T47D (cell line): ENCODE measurements at regions not wholly inside any gene's neighbourhood (a gene's known extent, or its start where the extent isn't known, plus 50 kb on each side); places are given as distances from the start of the nearest gene placed in this dataset.
"Not testable (repeated sequence)": the region's sequence is repeated elsewhere in the genome, so short reads cannot be mapped to it uniquely, and the experiment has no call there.

ENCODE experiments used
- DNase-seq, 2 experiments: peaks; one replicate each; pipeline versions ENCODE4 v3.0.0 to v3.0.0-alpha.2; 2011 to 2012; ENCODE audit warnings: low read depth in 1 of 2, low spot score in 1 of 2
- JUND ChIP-seq: IDR thresholded peaks from 2 replicates; pipeline ENCODE4 v1.6.1; 2012; ENCODE audit warnings: low read depth
- in situ Hi-C: cut with HindIII; loops from 2 replicates; pipeline ENCODE4 v1.10.0; 2016; ENCODE audit warnings: low sequenced_read_pairs, low pct_unique_long_range_greater_than_20kb

DNA sequence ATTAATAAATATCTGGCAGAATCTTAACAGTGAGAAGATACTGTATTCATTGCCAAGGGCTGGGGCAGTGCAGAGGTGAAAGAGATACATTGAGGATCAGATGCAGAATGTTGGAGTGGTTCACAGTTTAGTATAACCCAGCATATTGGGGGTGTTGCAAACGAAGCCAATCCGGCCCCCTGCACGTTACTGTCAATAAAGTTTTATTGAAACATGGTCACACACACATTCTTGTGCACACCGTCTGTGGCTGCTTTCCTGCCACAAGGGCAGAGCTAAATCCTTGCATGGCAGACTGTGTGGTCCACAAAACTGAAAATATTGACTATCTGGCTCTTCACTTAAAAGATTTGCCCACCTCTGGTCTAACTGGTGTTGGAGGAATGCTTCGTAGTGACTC, 119.7 kb downstream of the SHOX start:
- no peak for TF ChIP-seq JUND
- in situ Hi-C loops: no loop called here
- DNase-seq: no peak

DNA sequence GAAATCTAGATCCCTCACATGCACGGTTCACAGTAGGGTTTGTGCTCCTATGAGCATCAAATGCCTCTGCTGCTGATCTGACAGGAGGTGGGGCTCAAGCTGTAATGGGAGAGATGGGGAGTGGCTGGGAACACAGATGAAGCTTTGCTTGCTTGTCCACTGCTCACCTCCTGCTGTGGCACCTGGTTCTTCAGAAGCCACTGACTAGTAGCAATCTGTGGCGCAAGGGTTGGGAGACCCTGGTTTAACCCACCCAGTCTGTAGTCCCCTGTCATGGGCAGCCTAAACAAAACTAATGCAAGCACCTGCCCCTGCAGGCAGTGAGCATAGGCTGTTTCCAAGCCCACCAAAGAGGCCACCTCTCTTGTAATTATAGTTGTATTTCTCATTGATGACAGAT, 116.6 kb downstream of the SHOX start:
- in situ Hi-C loops: no loop called here

DNA sequence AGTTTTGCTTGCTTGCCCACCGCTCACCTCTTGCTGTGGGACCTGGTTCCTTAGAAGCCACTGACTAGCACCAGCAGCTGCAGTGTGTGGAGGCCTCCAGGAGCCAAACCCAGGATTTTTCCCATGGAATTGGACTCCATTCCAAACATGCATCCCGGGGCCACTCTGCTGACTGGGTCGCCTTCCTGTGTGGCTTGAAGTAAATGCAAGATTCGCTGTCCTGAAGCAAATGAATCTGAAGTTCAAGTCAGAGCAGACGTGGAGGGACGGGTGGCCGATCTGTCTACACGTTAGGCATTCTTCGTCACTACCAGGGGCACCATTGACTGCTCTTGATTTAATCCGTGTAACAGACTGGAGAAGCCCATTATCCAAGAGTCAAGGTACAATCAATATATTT, 109.0 kb downstream of the SHOX start:
- no peak for DNase-seq
- no peak for TF ChIP-seq JUND
- in situ Hi-C loops: no loop called here

More for the DNA sequence above, 116.6 kb downstream of the SHOX start:
- DNase-seq: peak in 1 of 2 experiments; percentile 19
- TF ChIP-seq JUND: no peak

DNA sequence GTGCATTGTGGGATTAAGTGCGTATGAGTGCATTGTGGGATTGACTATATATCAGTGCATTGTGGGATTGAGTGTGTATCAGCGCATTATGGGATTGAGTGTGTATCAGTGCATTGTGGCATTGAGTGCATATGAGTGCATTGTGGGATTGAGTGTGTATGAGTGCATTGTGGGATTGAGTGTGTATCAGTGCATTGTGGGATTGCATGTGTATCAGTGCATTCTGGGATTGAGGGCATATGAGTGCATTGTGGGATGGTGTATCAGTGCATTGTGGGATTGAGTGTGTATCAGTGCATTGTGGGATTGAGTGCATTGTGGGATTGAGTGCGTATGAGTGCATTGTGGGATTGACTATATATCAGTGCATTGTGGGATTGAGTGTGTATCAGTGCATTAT, 106.4 kb downstream of the SHOX start:
- in situ Hi-C loops, DNase-seq: not testable (repeated sequence)

DNA sequence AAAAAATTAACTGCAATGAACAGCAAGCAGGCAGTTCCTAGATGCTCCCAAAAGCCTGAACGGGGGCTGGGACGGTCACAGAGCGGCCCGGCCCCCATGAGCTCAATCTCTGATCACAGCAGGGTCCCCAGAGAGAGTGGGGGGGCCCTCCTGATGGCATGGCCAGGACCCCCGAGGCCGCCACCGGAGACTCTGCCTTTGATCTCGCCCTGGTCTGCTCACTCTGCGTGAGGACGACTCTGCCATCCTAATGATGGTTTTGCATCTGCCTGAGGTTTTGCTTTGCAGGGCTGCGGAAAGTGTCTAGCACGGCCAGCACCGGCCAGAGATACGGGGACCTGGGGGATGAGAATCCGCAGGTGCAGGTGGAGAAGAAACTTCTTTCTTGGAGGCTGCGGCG, 103.8 kb downstream of the SHOX start:
- no peak for DNase-seq
- TF ChIP-seq JUND: no peak
- in situ Hi-C loops: no loop called here

DNA sequence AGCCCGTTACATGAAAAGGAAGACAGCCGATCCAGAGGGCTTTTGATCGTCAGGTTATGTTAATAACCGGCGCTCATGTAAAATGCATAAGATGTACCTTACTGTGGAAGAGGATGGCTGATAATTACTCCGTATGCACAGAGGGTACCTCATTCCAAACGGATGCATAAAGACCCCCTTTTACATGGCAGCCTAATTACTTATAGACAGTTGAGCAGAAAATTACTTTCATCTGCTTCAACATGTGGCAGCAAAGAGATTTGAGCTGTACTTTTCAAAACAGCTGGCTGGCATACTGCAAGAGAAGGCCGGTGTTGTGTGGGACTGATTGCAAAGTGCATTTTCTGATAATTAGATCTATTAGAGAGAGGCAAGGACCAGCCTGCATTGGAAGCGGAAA, 103.4 kb downstream of the SHOX start:
- no peak for TF ChIP-seq JUND
- no peak for DNase-seq
- in situ Hi-C loops: no loop called here

DNA sequence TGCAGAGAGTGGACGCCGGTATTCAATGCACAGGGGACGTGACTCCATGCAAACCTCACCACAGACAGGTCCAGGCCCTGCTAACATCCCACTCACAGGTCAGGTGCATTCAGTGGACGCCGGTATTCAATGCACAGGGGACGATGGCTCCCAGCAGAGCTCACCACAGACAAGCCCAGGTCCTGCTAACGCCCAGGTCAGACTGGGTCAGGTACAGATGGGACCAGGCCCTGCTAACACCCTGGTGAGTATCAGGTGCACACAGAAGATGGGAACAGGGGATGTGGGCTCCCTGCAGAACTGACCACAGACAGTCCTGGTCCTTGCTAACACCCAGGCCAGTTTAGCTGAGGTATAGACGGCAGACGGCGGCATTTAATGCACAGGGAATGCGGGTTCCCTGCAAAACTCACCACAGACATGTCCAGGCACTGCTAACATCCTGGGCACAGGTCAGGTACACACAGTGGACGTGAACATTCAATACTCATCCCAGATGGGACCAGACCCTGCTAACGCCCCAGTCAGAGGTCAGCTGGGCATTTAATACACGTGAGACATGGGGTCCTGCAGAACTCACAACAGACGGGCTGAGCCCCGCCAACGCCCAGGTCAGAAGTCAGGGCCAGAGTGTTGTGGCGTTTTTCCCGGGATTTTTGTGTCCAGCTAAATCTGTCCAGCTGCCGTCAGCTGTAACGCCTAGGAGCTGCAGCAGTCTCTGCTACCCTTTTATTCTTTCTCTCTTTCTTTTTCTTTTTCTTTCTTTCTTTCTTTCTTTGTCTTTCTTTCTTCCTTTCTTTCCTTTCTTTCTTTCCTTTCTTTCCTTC, 99.2 kb downstream of the SHOX start:
- in situ Hi-C loops: no loop called here
- TF ChIP-seq JUND: no peak
- DNase-seq: no peak

DNA sequence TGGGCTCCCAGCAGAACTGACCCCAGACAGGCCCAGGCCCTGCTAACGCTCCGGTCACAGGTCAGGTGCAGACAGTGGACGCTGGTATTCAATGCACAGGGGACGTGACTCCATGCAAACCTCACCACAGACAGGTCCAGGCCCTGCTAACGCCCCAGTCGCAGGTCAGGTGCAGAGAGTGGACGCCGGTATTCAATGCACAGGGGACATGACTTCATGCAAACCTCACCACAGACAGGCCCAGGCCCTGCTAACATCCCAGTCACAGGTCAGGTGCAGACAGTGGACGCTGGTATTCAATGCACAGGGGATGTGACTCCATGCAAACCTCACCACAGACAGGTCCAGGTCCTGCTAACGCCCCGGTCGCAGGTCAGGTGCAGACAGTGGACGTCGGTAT, 98.5 kb downstream of the SHOX start:
- DNase-seq, in situ Hi-C loops: not testable (repeated sequence)

DNA sequence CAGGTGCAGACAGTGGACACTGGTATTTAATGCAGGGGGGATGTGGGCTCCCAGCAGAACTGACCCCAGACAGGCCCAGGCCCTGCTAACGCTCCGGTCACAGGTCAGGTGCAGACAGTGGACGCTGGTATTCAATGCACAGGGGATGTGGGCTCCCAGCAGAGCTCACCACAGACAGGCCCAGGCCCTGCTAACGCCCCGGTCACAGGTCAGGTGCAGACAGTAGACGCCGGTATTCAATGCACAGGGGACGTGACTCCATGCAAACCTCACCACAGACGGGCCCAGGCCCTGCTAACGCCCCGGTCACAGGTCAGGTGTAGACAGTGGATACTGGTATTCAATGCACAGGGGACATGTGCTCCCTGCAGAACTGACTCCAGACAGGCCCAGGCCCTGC, 98.0 kb downstream of the SHOX start:
- in situ Hi-C loops, DNase-seq: not testable (repeated sequence)

DNA sequence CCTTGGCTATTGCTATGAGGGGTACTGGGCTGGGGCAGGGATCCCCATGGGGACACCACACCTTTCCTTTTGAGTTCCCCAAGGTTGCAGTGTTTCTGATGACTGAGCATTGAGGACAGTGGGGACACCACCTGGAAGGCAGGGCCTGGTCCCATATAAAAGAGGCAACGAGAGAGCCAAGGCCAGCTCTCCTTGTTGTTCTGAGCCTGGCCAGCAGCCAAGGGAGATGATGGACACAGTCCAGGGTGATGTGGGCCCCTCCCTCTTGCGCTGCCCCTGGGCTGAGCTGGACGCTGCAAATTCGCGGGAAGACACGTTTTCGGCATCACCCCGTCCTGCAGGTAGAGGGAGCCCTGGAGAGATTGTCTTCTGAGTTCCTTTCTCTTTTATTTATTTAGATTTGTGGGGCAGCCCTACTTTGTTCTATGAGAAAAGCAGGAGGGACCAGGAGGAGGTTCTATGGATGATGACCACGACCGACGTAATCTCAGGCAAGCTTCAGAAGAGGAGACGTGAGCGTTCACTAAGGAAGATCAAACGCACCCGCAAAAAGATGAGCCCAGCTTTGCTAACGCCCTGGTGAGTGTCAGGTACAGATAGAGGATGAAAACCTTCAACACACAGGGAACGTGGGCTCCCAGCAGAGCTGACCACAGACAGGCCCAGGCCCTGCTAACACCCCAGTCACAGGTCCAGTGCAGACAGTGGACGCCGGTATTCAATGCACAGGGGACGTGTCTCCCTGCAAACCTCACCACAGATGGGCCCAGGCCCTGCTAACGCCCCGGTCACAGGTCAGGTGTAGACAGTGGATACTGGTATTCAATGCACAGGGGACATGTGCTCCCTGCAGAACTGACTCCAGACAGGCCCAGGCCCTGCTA, 97.4 kb downstream of the SHOX start:
- DNase-seq: peak in 1 of 2 experiments; percentile 53
- no peak for TF ChIP-seq JUND
- in situ Hi-C loops: no loop called here

DNA sequence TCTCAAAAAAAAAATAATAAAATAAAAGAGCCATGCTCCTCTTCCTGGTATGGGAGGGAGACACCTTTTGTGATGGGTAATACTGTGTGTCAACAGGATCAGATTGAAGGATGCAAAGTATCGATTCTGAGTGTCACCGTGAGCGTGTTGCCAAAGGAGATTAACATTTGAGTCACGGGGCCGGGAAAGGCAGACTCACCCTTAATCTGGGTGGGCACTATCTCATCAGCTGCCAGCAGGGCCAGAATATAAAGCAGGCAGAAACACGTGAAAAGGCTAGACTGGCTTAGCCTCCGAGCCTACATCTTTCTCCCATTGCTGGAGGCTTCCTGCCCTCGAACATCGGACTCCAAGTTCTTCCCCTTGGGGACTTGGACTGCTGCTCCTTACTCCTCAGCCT, 95.4 kb downstream of the SHOX start:
- TF ChIP-seq JUND: no peak
- no peak for DNase-seq
- in situ Hi-C loops: no loop called here

DNA sequence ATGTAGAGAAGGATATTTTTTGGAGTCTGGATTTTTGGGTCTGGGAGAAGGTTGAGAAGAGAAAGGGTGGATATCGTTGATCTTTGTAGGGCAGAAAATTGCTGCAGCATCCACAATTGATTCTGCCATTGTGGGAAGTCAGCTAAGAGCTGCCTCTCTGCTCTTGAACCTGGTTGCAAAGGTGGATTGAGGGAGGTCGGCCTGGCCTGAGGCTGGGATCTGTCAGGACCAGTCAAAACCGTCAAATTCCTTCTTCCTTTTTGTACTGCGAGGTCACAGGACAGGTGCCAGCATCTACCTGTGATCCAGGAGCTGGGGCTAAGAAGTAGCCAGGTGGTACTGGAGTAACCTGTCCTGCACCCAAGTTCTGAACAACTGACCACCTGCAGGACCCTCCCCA, 93.7 kb downstream of the SHOX start:
- in situ Hi-C loops: no loop called here
- DNase-seq: no peak
- TF ChIP-seq JUND: no peak

DNA sequence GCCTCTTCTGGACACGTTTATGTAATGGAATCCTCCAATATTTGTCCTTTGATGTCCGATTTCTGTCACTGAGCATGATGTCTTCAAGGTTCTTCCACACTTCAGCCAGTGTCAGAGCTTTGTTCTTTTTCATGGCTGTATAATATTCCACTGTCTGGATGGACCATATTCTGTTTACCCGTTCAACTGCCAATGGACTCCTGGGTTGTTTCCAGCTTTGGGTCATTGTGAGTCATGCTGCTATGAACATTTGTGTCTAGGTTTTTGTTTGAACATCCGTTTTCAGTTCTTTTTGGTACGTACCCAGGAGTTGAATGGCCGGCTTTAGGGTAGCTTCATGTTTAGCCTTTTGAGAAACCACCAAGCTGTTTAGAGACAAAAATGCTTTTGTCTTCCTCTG, 93.2 kb downstream of the SHOX start:
- no peak for DNase-seq
- in situ Hi-C loops: no loop called here
- no peak for TF ChIP-seq JUND
